ENCODE measurements at regions not wholly inside any gene's neighbourhood (a gene's known extent, or its start where the extent isn't known, plus 50 kb on each side); places are given as distances from the start of the nearest gene placed in this dataset.
A peak's percentile ranks its signal among the peaks of the same experiment; 100 is the strongest.

DNA sequence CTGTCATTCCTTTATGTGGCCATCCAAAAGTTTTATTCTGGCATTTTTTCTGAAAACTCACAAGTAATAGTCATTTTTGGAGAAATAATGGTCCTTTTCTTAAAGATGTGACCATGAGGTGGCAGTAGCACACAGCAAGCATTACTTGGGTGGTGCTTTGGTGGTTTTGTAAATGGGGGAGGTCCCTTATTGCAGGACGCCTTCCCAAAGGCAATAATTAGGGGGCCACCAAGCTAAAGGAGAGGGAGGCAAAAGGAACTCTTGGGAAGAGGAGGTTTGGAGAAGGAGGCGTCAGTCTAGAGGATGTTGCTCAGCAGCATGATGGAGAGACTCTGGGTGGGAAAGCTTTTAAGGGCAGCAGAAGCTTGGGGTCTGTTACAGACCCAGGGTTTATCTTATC, 422.6 kb upstream of the MMS22L start:
- TF ChIP-seq, protein P1, sequence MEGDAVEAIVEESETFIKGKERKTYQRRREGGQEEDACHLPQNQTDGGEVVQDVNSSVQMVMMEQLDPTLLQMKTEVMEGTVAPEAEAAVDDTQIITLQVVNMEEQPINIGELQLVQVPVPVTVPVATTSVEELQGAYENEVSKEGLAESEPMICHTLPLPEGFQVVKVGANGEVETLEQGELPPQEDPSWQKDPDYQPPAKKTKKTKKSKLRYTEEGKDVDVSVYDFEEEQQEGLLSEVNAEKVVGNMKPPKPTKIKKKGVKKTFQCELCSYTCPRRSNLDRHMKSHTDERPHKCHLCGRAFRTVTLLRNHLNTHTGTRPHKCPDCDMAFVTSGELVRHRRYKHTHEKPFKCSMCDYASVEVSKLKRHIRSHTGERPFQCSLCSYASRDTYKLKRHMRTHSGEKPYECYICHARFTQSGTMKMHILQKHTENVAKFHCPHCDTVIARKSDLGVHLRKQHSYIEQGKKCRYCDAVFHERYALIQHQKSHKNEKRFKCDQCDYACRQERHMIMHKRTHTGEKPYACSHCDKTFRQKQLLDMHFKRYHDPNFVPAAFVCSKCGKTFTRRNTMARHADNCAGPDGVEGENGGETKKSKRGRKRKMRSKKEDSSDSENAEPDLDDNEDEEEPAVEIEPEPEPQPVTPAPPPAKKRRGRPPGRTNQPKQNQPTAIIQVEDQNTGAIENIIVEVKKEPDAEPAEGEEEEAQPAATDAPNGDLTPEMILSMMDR (conservative IDR thresholded peaks at IDR 0.05) = peak; percentile 65
- Mint-ChIP-seq H3K27ac (ENCODE audit: unreplicated experiment) (no peak overlapping the region), H3K4me1 (peaks cover 15% of the 10 kb centered on the region), H3K27me3 (ENCODE audit: low read depth) (no peaks in the 10 kb centered on the region), H3K36me3 (ENCODE audit: low read depth) (no peaks in the 10 kb centered on the region), H3K9me3 (no peaks in the 10 kb centered on the region), H3K4me3 (no peak overlapping the region)
- DNase-seq (ENCODE audit: low read depth, low spot score) = peak; percentile 11

DNA sequence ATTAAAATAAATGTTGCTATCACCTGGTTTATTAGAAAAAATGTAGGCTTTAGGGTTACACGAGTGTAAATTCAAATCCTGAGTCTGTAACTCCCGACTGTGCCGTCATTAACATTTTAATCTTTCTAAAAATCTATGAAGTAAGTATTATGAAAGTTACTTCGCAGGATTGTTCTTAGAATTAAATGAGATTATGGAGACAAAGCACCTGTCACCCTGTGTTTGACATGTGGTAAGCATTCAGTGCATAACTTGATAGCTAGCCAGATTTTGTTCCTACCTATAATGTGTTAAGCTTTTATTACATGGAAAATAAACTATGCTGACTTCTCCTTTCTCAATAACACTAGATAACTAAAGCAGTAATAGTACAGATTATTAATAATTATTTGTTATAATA, 429.7 kb upstream of the MMS22L start:
- peaks cover under 1% of the 10 kb centered on the region for H3K4me1 Mint-ChIP-seq
- H3K36me3 Mint-ChIP-seq (ENCODE audit: low read depth) = no peaks in the 10 kb centered on the region
- no peak overlapping the region for H3K27ac Mint-ChIP-seq (ENCODE audit: unreplicated experiment)
- TF ChIP-seq, protein P1 (conservative IDR thresholded peaks at IDR 0.05) = no peak
- no peaks in the 10 kb centered on the region for H3K27me3 Mint-ChIP-seq (ENCODE audit: low read depth)
- no peak overlapping the region for H3K4me3 Mint-ChIP-seq
- DNase-seq (ENCODE audit: low read depth, low spot score) = no peak
- peaks cover 6% of the 10 kb centered on the region for H3K9me3 Mint-ChIP-seq

DNA sequence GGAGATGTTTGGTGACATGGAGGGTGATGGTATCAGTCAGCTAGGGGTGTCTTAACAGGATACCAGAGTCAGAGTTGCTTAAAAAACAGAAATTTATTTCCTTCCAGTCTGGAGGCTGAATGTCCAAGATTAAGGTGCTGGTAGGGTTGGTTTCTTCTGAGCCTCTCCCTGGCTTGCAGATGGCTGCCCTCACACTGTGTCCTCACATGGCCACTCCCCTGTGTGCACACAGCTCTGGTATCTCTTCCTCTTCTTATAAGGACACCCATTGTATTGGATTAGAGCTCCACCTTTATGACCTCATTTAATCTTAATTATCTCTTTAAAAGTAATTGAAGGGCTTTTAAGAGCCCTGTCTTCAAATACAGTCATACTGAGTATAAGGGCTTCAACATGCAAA, 431.8 kb upstream of the MMS22L start:
- H3K4me1 Mint-ChIP-seq = no peaks in the 10 kb centered on the region
- TF ChIP-seq, protein P1 (conservative IDR thresholded peaks at IDR 0.05) = no peak
- no peak for DNase-seq (ENCODE audit: low read depth, low spot score)
- no peaks in the 10 kb centered on the region for H3K36me3 Mint-ChIP-seq (ENCODE audit: low read depth)
- no peak overlapping the region for H3K27ac Mint-ChIP-seq (ENCODE audit: unreplicated experiment)
- H3K4me3 Mint-ChIP-seq = no peak overlapping the region
- peaks cover 6% of the 10 kb centered on the region for H3K9me3 Mint-ChIP-seq
- no peaks in the 10 kb centered on the region for H3K27me3 Mint-ChIP-seq (ENCODE audit: low read depth)

DNA sequence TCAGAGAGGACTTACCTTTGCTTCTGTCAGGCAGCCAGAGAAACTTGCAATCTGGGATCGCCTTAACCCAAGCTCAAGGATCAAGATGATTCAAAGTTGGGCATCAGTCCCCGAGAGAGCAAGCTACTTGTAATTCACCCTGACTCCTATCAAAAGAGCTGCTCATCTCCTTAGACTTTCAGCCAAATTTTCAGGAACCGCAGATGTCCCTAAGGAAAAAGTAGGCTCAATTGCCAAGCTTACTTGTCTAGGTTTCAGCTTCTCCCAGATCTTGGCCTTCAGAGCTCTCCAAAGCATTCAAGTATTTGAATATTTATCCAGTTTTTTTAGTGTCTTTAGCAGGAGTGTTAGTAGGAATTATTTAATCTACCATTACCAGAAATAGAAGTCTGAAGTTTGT, 434.1 kb upstream of the MMS22L start:
- H3K27ac Mint-ChIP-seq (ENCODE audit: unreplicated experiment) = no peak overlapping the region
- H3K4me3 Mint-ChIP-seq = no peak overlapping the region
- TF ChIP-seq, protein P1 (conservative IDR thresholded peaks at IDR 0.05) = no peak
- DNase-seq (ENCODE audit: low read depth, low spot score) = no peak
- H3K27me3 Mint-ChIP-seq (ENCODE audit: low read depth) = no peaks in the 10 kb centered on the region
- no peaks in the 10 kb centered on the region for H3K36me3 Mint-ChIP-seq (ENCODE audit: low read depth)
- peaks cover 5% of the 10 kb centered on the region for H3K4me1 Mint-ChIP-seq
- peaks cover 6% of the 10 kb centered on the region for H3K9me3 Mint-ChIP-seq

DNA sequence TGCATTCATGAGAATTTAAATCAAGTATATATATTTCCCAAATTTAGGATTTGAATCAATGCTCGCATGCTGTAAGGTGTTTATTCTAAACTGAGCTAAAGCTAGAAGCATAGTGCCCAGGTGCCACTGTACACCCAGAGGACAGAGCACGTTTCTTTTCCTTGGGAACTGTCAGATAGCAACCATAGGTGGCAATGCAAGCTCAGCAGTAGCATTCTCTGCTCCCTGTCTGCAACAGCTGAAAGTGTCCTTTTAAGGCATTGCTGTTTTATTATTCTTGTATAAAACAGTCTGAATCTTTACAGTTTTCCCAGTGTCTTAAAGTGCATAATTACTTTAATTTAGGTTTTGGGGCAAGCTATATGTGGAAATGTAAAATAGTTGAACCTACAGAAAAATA, 443.4 kb upstream of the MMS22L start:
- H3K27me3 Mint-ChIP-seq (ENCODE audit: low read depth) = no peaks in the 10 kb centered on the region
- H3K27ac Mint-ChIP-seq (ENCODE audit: unreplicated experiment) = no peak overlapping the region
- H3K36me3 Mint-ChIP-seq (ENCODE audit: low read depth) = no peaks in the 10 kb centered on the region
- no peak for DNase-seq (ENCODE audit: low read depth, low spot score)
- TF ChIP-seq, protein P1 (conservative IDR thresholded peaks at IDR 0.05) = peak; percentile 46
- H3K9me3 Mint-ChIP-seq = no peaks in the 10 kb centered on the region
- H3K4me1 Mint-ChIP-seq = peaks cover 13% of the 10 kb centered on the region
- no peak overlapping the region for H3K4me3 Mint-ChIP-seq

DNA sequence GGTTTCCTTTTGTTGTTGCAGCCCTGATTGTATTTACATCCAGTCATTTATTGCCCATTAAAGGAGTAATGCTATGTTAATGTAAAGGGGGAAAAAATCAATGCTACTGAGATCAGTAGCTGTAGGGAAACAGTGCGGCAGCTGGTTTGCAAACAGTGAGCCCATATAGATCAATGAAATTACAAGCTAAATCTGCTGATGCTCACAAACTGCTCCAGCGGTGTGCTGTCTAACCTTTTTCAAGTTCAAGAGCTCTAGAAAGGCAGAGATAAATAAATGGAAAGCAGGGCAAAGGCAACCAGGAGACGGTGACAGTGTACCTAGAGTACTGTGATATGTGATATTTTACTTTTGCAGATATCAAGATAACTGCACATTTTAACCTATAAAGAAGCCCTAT, 449.0 kb upstream of the MMS22L start:
- Mint-ChIP-seq H3K4me3 (no peak overlapping the region), H3K27ac (ENCODE audit: unreplicated experiment) (no peak overlapping the region), H3K27me3 (ENCODE audit: low read depth) (no peaks in the 10 kb centered on the region), H3K9me3 (no peaks in the 10 kb centered on the region), H3K36me3 (ENCODE audit: low read depth) (no peaks in the 10 kb centered on the region), H3K4me1 (peaks cover 7% of the 10 kb centered on the region)
- TF ChIP-seq, protein P1 (conservative IDR thresholded peaks at IDR 0.05) = no peak
- DNase-seq (ENCODE audit: low read depth, low spot score) = no peak
